Activated T-cell treated with anti-CD3 and anti-CD28 coated beads, Interleukin-2, amount 50 U/mL, for 24 hours (primary cell): ENCODE measurements at regions not wholly inside any gene's neighbourhood (a gene's known extent, or its start where the extent isn't known, plus 50 kb on each side); places are given as distances from the start of the nearest gene placed in this dataset.
"Not testable (repeated sequence)": the region's sequence is repeated elsewhere in the genome, so short reads cannot be mapped to it uniquely, and the experiment has no call there.

Experiments
- DNase-seq: peaks from one replicate; pipeline ENCODE4 v3.0.0-alpha.2; 2020
- H3K27ac Mint-ChIP-seq: 2 replicates; pipeline ENCODE4 v1.8.0; 2020; ENCODE audit warnings: mild to moderate bottlenecking, mixed read lengths
- H3K27me3 Mint-ChIP-seq: 2 replicates; pipeline ENCODE4 v1.8.0; 2020; ENCODE audit warnings: mixed read lengths
- H3K36me3 Mint-ChIP-seq: 2 replicates; pipeline ENCODE4 v1.8.0; 2020; ENCODE audit warnings: low read depth, mixed read lengths
- H3K4me1 Mint-ChIP-seq: 2 replicates; pipeline ENCODE4 v1.8.0; 2020; ENCODE audit warnings: low read depth, mixed read lengths
- H3K4me3 Mint-ChIP-seq: 2 replicates; pipeline ENCODE4 v1.8.0; 2020; ENCODE audit warnings: mild to moderate bottlenecking, moderate library complexity, mixed read lengths
- H3K9me3 Mint-ChIP-seq: 2 replicates; pipeline ENCODE4 v1.8.0; 2020; ENCODE audit warnings: mixed read lengths

DNA sequence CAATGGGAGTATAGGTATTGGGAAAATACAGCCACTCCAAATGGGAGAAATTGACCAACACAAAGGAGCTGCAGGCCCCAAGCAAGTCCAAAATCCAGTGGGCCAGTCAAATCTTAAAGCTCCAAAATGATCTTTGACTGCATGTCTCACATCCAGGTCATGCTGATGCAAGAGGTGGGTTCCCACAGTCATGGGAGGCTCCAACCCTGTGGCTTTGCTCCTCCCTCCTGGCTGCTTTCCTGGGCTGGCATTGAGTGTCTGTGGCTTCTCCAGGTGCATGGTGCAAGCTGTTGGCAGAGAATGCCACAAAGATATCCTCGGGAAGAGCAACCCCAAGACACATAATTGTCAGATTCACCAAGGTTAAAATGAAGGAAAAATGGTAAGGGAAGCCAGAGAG lies 80.8 kb downstream of the IGLL5 start:
- Mint-ChIP-seq H3K36me3 (no peaks in the 10 kb centered on the region), H3K27me3 (peaks cover 71% of the 10 kb centered on the region), H3K4me3 (no peak overlapping the region), H3K4me1 (no peaks in the 10 kb centered on the region), H3K27ac (no peak overlapping the region), H3K9me3 (no peaks in the 10 kb centered on the region)
- DNase-seq: no peak

DNA sequence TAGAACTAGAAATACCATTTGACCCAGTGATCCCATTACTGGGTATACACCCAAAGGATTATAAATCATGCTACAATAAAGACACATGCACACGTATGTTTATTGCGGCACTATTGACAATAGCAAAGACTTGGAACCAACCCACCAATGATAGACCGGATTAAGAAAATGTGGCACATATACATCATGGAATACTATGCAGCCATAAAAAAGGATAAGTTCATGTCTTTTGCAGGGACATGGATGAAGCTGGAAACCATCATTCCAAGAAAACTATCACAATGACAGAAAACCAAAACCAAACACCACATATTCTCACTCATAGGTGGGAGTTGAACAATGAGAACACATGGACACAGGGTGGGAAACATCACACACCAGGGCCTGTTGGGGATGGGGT lies 85.0 kb downstream of the IGLL5 start:
- not testable (repeated sequence) for H3K9me3 Mint-ChIP-seq, H3K4me1 Mint-ChIP-seq, H3K27ac Mint-ChIP-seq, H3K4me3 Mint-ChIP-seq, H3K36me3 Mint-ChIP-seq, DNase-seq
- H3K27me3 Mint-ChIP-seq: peaks cover 55% of the 10 kb centered on the region

DNA sequence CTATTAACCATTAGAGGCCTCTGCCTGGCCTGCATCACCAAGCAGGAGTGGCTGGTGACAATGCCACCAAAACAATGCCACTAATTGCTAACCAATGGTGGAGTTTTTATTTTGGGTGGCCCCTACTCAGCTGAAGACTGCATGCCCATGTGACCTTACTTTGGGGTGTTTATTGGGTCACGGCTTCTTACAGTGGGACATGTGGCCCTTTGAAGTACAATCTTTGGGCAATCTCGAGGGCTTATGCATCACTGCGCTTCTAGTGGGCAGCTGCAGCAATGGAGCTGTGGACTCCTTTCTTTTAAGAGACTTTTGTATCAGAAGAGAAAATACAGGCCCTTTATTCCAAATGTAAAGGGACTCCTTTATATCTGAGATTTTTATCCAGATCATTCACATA lies 85.7 kb downstream of the IGLL5 start:
- Mint-ChIP-seq H3K9me3 (no peaks in the 10 kb centered on the region), H3K4me1 (no peaks in the 10 kb centered on the region), H3K27me3 (peaks cover 53% of the 10 kb centered on the region), H3K4me3 (no peak overlapping the region), H3K27ac (no peak overlapping the region), H3K36me3 (no peaks in the 10 kb centered on the region)
- DNase-seq: no peak

DNA sequence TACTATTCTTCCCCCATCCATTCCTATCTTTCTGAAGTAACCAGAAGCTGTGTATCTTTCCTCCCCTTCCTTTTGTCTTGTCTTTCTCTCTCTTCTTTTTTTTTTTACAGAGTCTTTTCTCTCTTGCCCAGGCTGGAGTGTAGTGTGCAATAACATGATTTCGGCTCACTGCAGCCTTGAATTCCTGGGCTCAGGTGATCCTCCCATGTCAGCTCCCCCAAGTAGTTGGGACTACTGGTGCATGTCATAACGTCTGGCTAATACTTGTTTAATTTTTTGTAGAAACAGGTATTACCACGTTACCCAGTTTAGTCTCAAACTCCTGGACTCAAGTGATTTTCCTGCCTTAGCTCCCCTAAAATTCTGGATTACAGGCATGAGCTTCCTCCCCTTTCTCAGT lies 86.5 kb downstream of the IGLL5 start:
- no peak for DNase-seq
- H3K36me3 Mint-ChIP-seq: no peaks in the 10 kb centered on the region
- H3K4me1 Mint-ChIP-seq: no peaks in the 10 kb centered on the region
- H3K27me3 Mint-ChIP-seq: peaks cover 46% of the 10 kb centered on the region
- H3K4me3 Mint-ChIP-seq: no peak overlapping the region
- H3K27ac Mint-ChIP-seq: no peak overlapping the region
- H3K9me3 Mint-ChIP-seq: no peaks in the 10 kb centered on the region

DNA sequence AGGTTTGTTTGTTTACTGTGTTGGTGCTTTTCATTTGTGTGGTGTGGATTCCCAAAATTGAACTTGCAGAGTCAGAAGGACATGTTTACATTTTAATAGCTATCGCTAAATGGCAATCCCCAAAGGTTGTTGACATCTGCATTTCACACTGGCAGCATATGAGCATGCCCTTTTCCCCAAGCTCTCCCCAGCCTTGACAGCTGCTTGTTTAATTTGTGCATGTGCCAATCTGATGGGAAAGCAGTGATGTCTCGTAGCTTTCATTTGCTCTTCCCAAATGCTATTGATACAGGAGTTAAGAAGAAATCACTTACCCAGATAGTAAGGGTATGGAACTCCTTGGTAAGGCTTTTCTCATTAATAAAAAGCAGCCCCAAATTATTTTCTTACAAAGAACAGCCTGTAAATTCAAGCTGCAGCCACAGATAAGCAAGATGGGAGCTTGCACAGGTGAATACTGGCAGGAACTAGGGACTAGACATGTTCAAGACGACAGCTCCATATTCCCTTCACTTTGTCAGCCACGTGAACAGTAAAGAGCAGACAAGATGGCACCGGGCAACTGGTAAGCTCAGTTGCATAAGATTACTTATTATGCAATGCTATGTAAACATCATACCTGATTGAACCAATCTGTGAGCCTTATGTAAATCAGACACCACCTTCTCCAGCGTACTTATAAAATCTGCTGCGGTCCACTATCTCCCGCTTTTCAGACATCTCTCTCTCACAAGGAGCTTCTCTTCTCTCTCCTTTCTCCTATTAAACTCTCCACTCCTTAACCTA lies 87.4 kb downstream of the IGLL5 start:
- Mint-ChIP-seq H3K27me3 (peaks cover 38% of the 10 kb centered on the region), H3K36me3 (no peaks in the 10 kb centered on the region), H3K27ac (no peak overlapping the region), H3K4me3 (no peak overlapping the region), H3K9me3 (peaks cover 3% of the 10 kb centered on the region), H3K4me1 (no peaks in the 10 kb centered on the region)
- DNase-seq: no peak

DNA sequence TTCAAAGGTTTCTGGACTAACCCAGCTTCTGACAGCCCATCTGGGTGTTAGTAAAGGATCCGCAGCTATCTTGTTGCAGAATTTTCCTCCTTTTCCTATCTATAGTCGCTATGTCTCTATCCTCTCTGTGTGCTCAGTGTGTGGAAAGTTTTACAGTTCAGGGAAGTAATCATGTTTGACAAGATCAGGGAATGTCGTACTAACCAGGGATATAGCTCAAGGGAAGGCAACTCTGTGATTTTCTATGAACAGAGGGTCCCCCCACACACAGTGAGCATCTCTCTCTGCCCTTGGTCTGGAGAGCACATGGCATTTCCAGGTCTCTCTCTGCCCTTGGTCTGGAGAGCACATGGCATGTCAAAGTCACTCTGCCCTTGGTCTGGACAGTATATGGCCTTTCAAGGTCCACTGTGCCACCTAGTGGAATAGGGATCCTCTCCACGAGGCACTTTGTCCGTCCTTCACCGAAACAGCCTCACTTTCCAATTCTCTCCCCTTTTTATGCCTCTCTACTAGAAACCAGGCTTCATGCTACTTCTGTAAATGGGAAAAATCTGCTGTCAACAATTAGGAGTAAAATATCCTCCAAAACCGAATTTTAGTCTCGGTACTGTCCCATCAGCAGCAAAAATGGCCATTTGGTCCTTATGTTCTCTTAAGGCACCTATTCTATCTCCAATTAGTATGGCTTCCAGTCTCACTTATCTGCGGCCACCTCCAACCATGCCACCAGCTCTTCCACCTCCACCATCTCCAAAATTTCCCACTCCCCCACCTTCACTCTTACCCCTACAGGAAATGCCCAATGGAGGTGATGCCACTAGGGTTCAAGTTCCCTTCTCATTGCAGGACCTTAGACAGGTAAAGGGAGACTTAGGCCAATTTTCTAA lies 88.7 kb downstream of the IGLL5 start:
- no peak for DNase-seq
- Mint-ChIP-seq H3K36me3 (no peaks in the 10 kb centered on the region), H3K4me3 (no peak overlapping the region), H3K4me1 (no peaks in the 10 kb centered on the region), H3K27me3 (peaks cover 25% of the 10 kb centered on the region), H3K27ac (no peak overlapping the region), H3K9me3 (peaks cover 8% of the 10 kb centered on the region)

DNA sequence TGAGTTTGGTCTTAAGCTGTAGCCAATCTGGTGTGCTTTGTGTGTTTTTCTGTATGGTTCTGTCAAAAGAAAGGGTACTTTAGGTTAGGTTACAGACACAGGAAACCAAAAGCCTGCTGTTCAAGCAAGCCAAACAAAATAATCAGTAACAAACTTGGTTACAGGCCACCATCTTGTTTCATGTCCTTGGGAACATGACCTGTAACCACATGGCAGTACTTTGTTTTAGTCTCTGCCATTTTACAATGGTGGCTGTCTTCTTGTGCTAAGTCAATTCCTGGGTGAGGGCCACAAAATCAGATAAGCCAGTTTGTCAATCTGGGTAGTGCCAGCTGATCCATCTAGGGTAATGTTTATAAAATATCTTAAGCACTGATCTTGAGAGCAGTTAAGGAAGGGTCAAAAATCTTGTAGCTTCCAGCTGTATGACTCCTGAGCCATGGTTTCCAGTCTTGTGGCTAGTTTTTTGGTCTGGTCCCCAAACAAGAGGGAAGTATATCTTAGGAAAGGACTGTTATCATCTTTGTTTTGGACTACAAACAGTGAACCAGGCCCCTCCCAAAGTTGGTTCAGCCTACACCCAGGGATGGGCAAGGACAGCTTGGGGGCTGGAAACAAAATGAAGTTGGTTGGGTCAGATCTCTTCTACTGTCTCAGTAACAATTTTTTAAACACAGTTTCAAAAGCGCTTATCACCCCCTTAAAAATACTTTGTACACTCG lies 90.0 kb downstream of the IGLL5 start:
- DNase-seq: no peak
- no peak overlapping the region for H3K4me3 Mint-ChIP-seq
- H3K36me3 Mint-ChIP-seq: no peaks in the 10 kb centered on the region
- H3K27me3 Mint-ChIP-seq: peaks cover 20% of the 10 kb centered on the region
- no peaks in the 10 kb centered on the region for H3K4me1 Mint-ChIP-seq
- H3K27ac Mint-ChIP-seq: no peak overlapping the region
- H3K9me3 Mint-ChIP-seq: peaks cover 8% of the 10 kb centered on the region

DNA sequence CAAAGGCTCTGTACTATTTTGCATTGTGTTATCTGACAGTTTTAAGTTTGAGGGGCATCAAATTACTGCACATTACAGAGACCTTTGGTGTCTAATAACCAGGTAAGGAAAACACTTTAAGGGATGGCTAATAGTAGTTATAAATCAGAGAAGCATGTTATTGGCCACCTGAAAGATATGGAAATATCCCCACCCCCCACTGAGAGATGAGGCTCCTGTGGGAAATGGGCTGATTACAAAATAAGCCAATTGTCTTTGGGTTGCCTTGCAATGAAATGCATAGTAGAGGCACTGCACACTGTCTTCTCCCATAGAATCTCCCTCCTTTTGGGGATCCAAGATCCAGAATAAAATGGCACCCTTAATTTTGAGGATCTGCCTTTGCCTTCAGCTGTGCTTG lies 91.0 kb downstream of the IGLL5 start:
- no peak overlapping the region for H3K4me3 Mint-ChIP-seq
- peaks cover 8% of the 10 kb centered on the region for H3K9me3 Mint-ChIP-seq
- peaks cover 4% of the 10 kb centered on the region for H3K4me1 Mint-ChIP-seq
- H3K27ac Mint-ChIP-seq: no peak overlapping the region
- H3K36me3 Mint-ChIP-seq: no peaks in the 10 kb centered on the region
- no peak for DNase-seq
- H3K27me3 Mint-ChIP-seq: peaks cover 20% of the 10 kb centered on the region

DNA sequence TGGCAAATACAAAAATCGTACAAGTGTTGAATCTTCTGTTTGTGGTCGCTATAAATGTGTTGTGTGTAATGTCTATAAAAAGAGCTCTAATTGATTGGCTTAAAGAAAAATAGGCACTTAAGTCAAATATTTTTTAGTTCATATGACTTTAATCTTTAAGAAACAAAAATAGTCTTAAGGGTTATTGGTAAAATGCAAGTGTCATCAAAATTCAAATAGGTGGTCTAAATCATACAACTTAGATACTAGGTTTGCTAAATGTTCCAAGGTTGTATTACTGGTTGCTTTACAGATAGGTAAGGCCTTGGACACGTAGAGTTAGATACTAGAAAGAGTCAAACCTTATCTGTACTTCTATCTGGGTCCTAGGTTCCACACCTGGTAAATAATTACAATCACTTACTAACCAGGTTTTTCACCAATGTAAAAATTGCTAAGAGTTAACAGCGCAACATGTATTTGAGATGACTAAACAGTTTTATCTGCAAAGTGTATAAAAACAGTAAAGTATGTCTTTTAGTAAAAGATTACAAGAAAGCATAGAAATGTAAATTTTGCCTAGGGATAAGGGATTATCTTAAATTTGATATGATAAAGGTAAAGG lies 91.1 kb upstream of the GNAZ start:
- Mint-ChIP-seq H3K4me1 (peaks cover 4% of the 10 kb centered on the region), H3K36me3 (no peaks in the 10 kb centered on the region), H3K27ac (no peak overlapping the region), H3K9me3 (peaks cover 8% of the 10 kb centered on the region), H3K27me3 (peaks cover 20% of the 10 kb centered on the region), H3K4me3 (no peak overlapping the region)
- DNase-seq: no peak

DNA sequence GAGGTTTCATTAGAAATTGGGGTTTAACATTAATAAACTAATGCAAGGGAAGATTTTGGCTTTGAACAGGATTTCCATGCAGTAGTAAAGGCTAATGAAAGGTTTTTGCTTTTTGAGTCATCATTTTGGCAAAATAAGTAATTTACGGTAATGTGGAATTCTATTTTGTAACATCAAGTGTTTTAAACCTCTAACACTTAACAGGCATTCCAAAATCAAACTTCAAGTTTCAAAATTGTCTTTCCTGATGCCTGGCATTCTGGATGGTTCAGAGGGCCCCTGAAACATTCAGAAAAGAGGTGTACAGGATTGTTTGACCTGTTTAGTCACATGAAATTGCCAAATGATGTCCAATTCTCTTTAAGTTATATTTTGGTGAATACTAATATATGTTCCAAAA lies 90.4 kb upstream of the GNAZ start:
- no peak for DNase-seq
- Mint-ChIP-seq H3K4me1 (peaks cover 4% of the 10 kb centered on the region), H3K27ac (no peak overlapping the region), H3K36me3 (no peaks in the 10 kb centered on the region), H3K9me3 (peaks cover 8% of the 10 kb centered on the region), H3K4me3 (no peak overlapping the region), H3K27me3 (peaks cover 13% of the 10 kb centered on the region)

DNA sequence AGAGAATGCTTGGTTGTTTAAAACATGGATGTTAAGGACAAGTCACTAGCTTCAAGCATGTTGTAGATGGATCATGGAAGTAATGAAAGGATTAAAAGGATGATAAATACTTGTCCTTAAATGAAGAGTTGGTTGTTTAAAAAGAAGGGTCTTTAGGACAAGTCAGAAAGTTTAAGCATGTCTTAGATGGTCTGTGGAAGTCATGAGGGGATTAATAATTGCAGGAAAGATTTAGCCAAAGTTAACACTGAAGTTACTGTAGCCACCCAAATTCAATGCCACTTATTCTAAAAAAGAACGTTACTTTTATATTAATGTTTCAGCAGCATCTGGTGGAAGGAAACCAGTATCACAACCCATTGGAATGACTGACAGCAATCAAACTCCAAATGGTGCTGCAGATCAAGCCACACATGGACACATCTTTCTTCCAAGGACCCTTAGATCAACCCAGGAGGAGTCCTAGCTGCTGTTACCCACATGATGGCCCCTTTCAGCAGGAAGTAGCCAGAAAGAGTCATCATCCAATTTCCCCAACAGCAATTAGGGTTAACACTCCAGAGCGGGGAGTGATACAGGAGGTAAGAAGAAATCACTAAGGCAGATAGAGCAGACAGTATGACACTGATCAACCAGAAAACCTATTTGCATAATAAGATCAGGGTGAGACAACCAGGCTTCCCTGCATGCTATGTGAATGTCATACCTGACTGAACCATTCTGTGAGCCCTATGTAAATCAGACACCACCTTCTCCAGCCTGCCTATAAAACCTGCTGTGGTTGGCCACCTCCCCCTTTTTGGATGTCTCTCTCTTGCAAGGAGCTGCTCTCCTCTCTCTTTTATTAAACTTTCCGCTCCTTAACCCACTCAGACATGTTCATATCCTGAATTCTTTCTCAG lies 88.4 kb upstream of the GNAZ start:
- Mint-ChIP-seq H3K4me1 (peaks cover 4% of the 10 kb centered on the region), H3K9me3 (peaks cover 8% of the 10 kb centered on the region), H3K36me3 (no peaks in the 10 kb centered on the region), H3K27me3 (peaks cover 12% of the 10 kb centered on the region), H3K27ac (no peak overlapping the region), H3K4me3 (no peak overlapping the region)
- no peak for DNase-seq

DNA sequence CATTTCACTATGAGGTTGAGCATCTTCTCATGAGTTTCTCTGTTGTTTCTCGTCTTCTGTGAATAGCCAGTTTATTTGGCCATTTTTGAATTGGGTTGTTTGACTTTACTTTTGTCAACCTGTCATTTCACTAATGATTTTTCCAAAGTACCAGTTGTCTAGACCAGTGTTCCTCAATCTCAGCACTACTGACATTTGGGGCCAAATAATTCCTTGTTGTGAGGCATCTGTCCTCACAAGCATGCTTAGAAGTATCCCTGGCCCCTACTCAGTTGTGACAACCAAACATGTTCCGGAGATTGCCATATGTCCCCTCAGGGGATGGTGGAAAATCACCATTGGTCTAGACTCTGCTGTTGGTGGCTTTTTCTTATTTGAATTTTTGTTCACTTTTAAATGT lies 87.7 kb upstream of the GNAZ start:
- H3K27me3 Mint-ChIP-seq: peaks cover 14% of the 10 kb centered on the region
- no peaks in the 10 kb centered on the region for H3K36me3 Mint-ChIP-seq
- no peak for DNase-seq
- H3K27ac Mint-ChIP-seq: no peak overlapping the region
- H3K9me3 Mint-ChIP-seq: peaks cover 8% of the 10 kb centered on the region
- H3K4me1 Mint-ChIP-seq: peaks cover 4% of the 10 kb centered on the region
- H3K4me3 Mint-ChIP-seq: no peak overlapping the region

DNA sequence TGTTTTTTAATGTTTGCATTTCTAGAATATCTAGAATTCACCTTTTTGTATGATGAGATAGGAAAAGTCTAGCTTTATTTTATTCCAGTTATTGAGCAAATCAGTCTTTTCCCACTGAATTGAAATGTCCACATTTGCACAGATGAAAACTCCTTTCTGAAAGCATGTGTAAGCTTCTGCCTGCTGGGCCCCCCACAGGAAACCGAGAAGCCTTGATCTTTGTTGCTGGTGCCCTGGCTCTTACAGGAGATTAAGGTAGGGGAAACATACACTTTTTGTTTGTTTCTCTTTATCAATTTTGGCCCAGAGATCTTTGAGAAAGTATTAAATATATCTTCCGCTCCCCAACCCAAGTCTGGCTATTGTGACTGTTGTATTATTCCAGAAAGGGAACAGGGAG lies 87.2 kb upstream of the GNAZ start:
- H3K27ac Mint-ChIP-seq: no peak overlapping the region

DNA sequence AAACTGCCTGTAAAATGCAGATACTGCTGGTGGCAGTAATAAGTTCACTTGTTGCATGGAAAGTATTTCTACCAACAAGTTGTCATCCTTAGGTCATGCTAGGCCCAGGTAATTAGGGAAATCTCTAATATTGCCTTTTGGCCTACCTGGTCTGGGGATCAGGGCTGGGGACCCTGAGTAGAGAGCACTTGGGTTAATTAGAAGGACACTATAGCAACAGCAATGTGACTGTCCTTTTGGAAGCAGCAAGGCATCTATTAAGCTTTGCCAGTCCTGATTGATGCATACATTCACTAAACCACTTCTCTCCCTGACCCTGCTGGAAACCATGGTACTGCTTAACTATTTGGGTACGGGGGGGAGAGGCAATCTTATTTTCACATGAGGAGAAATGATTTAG lies 86.5 kb upstream of the GNAZ start:
- Mint-ChIP-seq H3K27ac (no peak overlapping the region), H3K4me3 (no peak overlapping the region), H3K9me3 (peaks cover 8% of the 10 kb centered on the region), H3K4me1 (peaks cover 4% of the 10 kb centered on the region), H3K36me3 (no peaks in the 10 kb centered on the region), H3K27me3 (peaks cover 16% of the 10 kb centered on the region)
- DNase-seq: no peak

More for the DNA sequence above, 87.2 kb upstream of the GNAZ start:
- Mint-ChIP-seq H3K4me3 (no peak overlapping the region), H3K36me3 (no peaks in the 10 kb centered on the region), H3K9me3 (peaks cover 8% of the 10 kb centered on the region), H3K4me1 (peaks cover 4% of the 10 kb centered on the region), H3K27me3 (peaks cover 12% of the 10 kb centered on the region)
- no peak for DNase-seq
